ENCODE measurements at regions not wholly inside any gene's neighbourhood (a gene's known extent, or its start where the extent isn't known, plus 50 kb on each side); places are given as distances from the start of the nearest gene placed in this dataset.

DNA sequence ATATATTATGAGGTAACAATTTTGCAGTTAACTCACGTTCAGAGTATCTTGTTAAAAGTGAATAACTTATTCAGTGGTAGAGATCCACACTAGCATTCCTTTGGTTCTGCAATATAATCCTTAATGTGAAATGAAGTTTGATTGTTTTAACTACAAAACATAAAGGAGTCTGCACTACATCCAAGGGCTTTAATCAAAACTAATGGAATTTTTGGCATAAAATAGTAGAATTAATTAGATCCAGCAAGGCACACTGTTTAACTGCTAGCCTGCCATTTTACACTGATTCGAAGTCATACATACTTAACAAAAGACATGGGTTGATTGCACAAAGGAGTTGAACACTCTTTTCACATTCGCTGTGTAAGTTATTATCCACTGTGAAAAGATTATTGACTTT is 263.0 kb upstream of the ROBO2 start:
- TF ChIP-seq, protein P1, sequence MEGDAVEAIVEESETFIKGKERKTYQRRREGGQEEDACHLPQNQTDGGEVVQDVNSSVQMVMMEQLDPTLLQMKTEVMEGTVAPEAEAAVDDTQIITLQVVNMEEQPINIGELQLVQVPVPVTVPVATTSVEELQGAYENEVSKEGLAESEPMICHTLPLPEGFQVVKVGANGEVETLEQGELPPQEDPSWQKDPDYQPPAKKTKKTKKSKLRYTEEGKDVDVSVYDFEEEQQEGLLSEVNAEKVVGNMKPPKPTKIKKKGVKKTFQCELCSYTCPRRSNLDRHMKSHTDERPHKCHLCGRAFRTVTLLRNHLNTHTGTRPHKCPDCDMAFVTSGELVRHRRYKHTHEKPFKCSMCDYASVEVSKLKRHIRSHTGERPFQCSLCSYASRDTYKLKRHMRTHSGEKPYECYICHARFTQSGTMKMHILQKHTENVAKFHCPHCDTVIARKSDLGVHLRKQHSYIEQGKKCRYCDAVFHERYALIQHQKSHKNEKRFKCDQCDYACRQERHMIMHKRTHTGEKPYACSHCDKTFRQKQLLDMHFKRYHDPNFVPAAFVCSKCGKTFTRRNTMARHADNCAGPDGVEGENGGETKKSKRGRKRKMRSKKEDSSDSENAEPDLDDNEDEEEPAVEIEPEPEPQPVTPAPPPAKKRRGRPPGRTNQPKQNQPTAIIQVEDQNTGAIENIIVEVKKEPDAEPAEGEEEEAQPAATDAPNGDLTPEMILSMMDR (IDR thresholded peaks at IDR 0.05), result no peak
- TF ChIP-seq POLR2A (IDR thresholded peaks at IDR 0.05) (no peak), POLR2AphosphoS5 (IDR thresholded peaks at IDR 0.05) (no peak), EP300 (IDR thresholded peaks at IDR 0.05) (no peak)
